ENCODE measurements at regions not wholly inside any gene's neighbourhood (a gene's known extent, or its start where the extent isn't known, plus 50 kb on each side); places are given as distances from the start of the nearest gene placed in this dataset.
"Not testable (repeated sequence)": the region's sequence is repeated elsewhere in the genome, so short reads cannot be mapped to it uniquely, and the experiment has no call there.

- peak; percentile 60 for DNase-seq
Observed at GRCh38 chr1:68675336-68675735, 178.5 kb upstream of the DEPDC1 start.

GRCh38 chr1:68677684-68678351 lies 180.9 kb upstream of the DEPDC1 start:
- DNase-seq = no peak

DNA sequence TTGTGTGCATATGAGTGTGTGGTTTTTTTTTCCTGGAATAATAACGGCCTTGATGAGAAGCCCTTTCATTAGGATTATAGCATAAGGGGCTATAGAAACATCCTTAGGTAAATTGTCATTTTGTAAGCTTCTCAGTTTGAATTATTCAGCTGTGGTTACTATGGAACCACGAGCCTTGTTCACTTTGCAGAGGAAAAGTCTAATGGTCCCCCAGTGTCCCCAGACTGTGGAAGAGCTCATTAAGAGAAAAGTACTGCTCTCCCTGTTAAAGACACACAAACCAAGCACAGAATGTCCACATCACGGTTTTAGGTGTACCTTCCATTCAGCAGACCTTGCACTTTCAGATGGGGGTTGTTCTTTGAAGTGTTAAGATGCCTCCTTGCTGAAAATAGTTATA lies 199.3 kb upstream of the DEPDC1 start:
- no peak for DNase-seq

DNA sequence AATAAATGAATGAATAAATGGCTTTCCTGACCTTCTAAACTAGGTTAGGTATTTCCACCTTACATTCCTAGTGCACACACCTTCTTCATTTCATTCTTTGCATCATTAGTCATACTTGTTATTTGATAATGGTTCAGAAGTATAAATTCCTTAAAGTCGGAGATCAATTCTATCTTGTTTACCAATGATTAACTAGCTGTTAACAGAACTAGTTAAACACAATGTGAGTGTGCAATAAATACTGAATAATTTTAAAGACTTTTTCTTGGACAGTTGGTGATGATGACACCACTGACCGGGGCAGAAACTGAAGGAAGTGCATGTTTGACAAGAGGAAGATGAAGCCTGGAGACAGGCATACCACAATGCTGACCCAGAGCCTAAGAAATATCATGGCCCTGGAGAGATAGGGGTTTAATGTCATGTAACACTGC lies 207.1 kb upstream of the DEPDC1 start:
- DNase-seq = peak; percentile 29

- DNase-seq = no peak
Observed at GRCh38 chr1:68704800-68705443, 208.0 kb upstream of the DEPDC1 start.

DNA sequence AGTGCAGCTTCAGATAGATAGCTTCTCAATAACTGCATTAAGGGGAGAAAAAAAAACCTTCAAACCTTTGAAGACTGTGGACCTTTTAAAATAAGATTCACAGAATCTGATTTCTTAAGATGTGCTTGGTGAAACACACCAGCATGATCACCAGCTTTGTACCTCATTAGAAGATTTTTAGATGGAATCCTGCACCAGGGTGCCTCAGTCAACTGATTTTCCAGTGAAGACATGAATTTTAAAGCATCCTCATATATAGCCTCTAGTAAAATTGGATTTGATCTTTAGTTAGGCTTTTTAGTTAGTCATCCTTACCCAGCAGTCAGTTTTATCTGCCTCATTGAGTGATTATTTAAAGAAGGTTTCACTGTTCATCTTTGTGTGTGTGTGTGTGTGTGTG lies 208.6 kb upstream of the DEPDC1 start:
- DNase-seq = no peak

- DNase-seq = no peak
Observed at GRCh38 chr1:68706639-68707317, 209.9 kb upstream of the DEPDC1 start.

- no peak for DNase-seq
Observed at GRCh38 chr1:68717330-68717729, 220.4 kb upstream of the DEPDC1 start.

GRCh38 chr1:68720476-68720875 lies 223.6 kb upstream of the DEPDC1 start:
- DNase-seq = no peak

- no peak for DNase-seq
Observed at GRCh38 chr1:68723791-68724190, 226.9 kb upstream of the DEPDC1 start.

DNA sequence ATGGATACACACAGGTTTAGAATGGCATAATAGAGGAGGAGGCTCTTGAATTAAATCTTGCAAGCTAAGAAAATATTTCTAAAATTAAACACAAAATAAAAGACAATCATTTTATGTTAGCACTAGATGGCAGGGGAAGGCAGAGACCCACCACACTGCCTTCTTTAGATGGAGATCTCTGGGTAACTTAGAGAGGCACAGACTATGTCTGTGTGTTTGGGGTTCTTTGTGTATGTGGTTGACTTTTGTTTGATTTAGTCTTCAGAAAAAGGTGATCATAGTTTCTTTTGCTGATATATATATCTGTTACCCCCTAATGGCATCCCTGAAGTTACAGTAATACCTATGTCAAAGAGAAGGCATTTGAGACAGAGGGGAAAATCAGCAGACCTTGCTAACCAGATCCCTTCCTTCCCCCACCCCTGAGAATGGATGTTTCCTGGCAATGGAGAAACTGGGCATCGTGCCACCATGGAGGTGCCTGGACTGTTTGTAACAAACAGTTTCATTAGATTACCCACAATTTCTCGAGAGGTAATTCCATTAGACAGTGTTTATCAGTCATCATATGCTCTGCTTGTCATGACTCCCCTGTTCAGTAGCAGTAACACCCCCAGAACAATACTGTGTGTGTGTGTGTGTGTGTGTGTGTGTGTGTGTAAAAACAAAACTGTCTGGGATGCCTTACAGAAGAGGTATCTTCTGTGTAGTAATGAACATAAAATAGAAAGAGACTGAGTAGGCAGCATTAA lies 228.3 kb upstream of the DEPDC1 start:
- DNase-seq = peak; percentile 53

DNA sequence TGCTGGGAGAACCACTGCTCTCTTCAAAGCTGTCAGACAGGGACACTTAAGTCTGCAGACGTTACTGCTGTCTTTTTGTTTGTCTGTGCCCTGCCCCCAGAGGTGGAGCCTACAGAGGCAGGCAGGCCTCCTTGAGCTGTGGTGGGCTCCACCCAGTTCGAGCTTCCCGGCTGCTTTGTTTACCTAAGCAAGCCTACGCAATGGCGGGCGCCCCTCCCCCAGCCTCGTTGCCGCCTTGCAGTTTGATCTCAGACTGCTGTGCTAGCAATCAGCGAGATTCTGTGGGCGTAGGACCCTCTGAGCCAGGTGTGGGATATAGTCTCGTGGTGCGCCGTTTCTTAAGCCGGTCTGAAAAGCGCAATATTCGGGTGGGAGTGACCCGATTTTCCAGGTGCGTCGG lies 242.6 kb upstream of the DEPDC1 start:
- DNase-seq = not testable (repeated sequence)

GRCh38 chr1:68745011-68745410 lies 248.1 kb upstream of the DEPDC1 start:
- no peak for DNase-seq

- DNase-seq = no peak
Observed at GRCh38 chr1:68745451-68745850, 248.6 kb upstream of the DEPDC1 start.

DNA sequence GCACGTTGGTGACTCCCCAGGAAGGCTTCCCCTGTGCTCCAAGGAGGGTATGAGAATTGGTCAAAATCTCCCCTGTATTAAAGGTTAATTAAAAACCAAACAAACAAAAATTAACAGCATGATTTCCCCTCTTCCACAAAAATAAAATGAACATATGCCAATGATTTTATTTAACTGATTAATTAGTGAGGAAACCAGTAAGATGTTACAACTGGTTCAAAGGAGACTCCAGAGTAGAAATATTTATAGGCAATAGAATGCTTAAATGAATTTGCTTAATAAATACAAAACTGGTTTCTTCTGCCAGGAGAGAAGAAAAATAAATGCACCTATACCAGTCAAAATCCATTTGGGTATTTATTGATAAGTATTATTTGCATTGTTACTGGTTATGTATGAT lies 249.5 kb upstream of the DEPDC1 start:
- no peak for DNase-seq

DNA sequence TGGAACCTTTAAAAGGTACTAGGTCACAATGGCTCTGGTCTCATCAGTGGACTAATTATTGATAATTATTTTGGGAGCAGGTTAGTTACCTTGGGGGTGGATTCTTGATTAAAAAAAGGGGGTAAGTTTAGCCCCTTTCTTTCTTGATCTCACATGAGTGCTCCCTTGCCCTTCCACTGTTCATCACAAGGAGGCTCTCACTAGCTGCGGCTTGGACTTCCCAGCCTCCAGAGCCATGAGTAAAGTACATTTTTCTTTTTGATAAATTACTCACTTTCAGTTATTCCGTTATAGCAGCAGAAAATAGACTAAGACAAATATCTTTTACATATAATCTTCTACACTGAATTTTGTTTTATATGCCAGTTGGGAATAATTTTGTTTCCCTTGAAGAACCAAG lies 254.8 kb upstream of the DEPDC1 start:
- no peak for DNase-seq

- DNase-seq = no peak
Observed at GRCh38 chr1:68758666-68759209, 261.9 kb upstream of the DEPDC1 start.

- no peak for DNase-seq
Observed at GRCh38 chr1:68767941-68768340, 271.1 kb upstream of the DEPDC1 start.

DNA sequence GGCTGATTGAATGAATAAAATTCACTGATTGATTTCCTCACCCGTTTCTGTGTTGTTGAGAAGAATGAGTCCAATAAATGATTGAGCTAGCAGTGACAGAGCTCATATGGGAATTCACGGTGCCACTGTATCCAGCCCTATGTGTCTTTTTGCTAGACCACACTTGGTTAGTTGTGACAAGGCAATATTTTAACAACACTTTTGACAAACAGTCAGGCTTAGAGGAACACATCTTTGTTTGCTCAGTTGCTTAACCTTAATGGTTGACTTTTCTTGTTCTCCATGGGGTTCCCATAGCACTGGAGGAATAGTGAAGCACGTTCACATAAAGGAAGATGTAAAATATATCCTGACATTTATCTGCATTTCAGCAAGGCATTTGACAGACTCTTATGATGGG lies 273.9 kb upstream of the DEPDC1 start:
- DNase-seq = no peak

DNA sequence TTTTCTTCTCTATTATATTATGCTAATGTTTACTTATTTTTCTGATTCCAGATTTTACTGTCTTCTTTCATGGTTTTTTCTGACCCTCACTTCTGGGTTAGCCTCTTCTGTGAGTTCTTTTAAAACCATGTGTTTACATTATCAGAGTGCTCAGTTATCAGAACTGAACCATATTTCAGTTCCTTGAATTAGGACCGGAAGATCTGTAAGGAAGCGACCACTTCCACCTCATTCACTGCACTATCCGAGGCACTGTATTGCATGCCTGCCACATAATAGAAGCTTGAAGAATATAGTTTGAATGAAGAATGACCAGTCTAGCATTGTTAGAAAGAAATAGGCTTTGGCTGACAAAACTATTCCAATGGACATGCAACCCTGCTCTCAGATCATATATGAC lies 281.0 kb upstream of the DEPDC1 start:
- DNase-seq = no peak

- not testable (repeated sequence) for DNase-seq
Observed at GRCh38 chr1:68779841-68780240, 283.0 kb upstream of the DEPDC1 start.

- DNase-seq = no peak
Observed at GRCh38 chr1:68780919-68781318, 284.0 kb upstream of the DEPDC1 start.

- no peak for DNase-seq
Observed at GRCh38 chr1:68782890-68783289, 286.0 kb upstream of the DEPDC1 start.
